ENCODE measurements at regions not wholly inside any gene's neighbourhood (a gene's known extent, or its start where the extent isn't known, plus 50 kb on each side); places are given as distances from the start of the nearest gene placed in this dataset.

DNA sequence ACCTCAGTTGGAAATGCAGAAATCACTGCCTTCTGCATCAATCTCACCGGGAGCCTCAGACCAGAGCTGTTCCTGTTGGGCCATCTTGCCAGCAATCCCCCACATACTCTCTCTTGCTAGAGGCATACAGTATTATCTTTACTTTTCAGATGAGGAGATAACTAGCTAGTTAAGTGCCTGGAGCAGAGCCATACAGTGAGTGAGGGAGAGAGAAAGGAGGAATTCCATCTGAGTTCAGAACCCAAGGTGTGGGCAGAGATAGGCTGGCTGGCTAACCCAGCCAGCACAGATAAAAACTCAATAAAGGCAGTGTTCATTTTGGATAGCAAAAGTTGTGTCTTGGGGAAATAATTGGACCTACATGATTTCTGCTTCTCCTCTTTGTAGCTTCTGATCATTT lies 268.0 kb upstream of the KIF2A start:
- TF ChIP-seq CTCF (IDR thresholded peaks at IDR 0.05) (no peak), POLR2A (IDR thresholded peaks at IDR 0.05) (no peak), EP300 (IDR thresholded peaks at IDR 0.05) (no peak)
